ENCODE measurements at regions not wholly inside any gene's neighbourhood (a gene's known extent, or its start where the extent isn't known, plus 50 kb on each side); places are given as distances from the start of the nearest gene placed in this dataset.

DNA sequence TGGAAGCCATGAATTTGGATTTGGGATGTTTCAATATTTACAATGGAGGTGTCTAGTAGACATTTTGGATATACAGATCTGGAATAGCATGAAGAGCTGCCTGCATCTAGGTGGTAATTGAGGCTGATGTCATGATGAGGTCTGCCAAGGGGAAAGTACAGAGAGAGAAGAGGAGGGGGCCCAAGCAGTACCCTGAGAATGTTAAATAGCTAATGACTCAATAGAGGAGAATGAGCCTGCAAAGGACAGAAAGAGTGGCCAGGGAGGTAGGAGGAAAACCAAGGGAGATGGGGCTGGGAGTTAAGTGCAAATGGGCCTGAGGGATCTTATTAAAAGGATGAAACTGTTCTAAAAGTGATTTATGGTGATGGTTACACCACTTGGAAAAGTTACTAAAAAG lies 182.2 kb upstream of the KIT start:
- no peak overlapping the region for H3K4me3 ChIP-seq (ENCODE audit: low read depth, low read length)
- in situ Hi-C loops (cut with HindIII; ENCODE audit: low sequenced_read_pairs) = no loop called here
- TF ChIP-seq, protein P1, sequence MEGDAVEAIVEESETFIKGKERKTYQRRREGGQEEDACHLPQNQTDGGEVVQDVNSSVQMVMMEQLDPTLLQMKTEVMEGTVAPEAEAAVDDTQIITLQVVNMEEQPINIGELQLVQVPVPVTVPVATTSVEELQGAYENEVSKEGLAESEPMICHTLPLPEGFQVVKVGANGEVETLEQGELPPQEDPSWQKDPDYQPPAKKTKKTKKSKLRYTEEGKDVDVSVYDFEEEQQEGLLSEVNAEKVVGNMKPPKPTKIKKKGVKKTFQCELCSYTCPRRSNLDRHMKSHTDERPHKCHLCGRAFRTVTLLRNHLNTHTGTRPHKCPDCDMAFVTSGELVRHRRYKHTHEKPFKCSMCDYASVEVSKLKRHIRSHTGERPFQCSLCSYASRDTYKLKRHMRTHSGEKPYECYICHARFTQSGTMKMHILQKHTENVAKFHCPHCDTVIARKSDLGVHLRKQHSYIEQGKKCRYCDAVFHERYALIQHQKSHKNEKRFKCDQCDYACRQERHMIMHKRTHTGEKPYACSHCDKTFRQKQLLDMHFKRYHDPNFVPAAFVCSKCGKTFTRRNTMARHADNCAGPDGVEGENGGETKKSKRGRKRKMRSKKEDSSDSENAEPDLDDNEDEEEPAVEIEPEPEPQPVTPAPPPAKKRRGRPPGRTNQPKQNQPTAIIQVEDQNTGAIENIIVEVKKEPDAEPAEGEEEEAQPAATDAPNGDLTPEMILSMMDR (IDR thresholded peaks at IDR 0.05; ENCODE audit: low read depth, low read length) = no peak
- DNase-seq (ENCODE audit: low read depth, low spot score) = peak; percentile 28

DNA sequence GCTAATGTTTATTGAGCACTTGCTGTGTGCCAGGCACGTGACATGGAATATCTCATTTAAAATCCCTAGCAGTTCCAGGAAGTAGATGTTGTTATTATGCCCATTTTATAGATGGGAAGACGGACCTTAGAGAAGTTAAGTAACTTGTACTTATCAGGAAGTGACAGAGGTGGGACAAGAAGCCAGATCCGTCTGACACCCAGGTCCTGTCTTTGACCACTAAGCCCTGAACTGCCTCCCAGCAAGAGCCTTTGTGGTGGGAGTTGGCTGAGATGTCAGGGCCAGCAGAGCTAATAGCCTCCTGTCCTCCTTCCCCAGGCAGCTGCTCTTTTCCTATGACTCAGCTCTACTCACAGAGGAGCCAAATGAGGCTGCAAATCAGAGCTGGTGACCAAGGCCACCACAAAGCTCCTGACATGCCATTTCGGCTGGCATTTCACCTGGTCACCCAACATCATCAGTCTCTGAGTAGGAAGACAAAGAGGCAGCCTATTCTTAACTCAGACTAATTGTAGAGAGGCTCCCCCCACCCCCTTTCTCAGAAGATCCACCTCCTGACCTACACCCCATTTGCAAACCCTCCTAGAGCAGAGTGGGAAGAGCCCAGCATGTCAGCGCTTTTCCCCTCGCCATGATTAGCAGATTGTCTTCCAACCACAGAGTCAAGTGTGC lies 175.1 kb upstream of the KIT start:
- DNase-seq (ENCODE audit: low read depth, low spot score) = peak; percentile 65
- TF ChIP-seq, protein P1 (IDR thresholded peaks at IDR 0.05; ENCODE audit: low read depth, low read length) = no peak
- in situ Hi-C loops (cut with HindIII; ENCODE audit: low sequenced_read_pairs) = no loop called here
- no peak overlapping the region for H3K4me3 ChIP-seq (ENCODE audit: low read depth, low read length)

DNA sequence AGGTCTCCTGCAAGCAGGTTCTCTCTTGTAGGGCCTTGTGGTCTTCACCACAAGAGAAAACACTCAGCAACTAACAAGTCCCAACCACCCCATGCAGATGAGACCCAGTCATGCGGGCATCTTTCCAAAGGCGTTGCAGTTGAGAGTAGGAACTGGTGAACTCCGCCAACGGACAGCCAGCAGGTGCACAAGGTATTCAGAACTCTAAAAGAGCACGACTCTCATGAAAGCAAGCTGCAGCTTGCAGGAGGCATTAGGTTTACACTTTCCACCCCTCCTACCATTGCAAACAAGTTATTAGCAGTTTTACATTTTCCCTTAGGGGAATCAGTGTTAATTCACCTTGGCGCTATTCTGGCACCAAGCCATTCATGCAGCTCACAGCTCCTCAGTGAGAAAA lies 173.4 kb upstream of the KIT start:
- in situ Hi-C loops (cut with HindIII; ENCODE audit: low sequenced_read_pairs) = no loop called here
- TF ChIP-seq, protein P1 (IDR thresholded peaks at IDR 0.05; ENCODE audit: low read depth, low read length) = no peak
- no peak overlapping the region for H3K4me3 ChIP-seq (ENCODE audit: low read depth, low read length)
- no peak for DNase-seq (ENCODE audit: low read depth, low spot score)

DNA sequence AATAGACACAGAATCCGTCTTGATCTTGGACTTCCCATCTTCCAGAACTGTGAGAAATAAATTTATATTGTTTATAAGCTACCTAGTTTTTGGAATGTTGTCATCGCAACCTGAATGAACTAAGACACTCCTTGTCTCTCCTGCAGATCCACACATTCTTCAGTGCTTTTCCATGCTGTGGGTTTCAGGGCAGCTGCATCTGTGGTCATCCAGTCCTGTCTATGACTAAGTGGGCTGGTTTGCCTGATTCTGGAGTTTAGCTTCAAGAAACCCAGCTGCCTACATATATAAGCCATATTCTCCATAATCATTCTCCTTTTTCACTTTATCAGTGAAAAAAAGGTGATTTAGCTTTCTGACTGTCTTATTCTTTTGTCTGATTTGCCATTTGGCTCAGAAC lies 170.3 kb upstream of the KIT start:
- TF ChIP-seq, protein P1 (IDR thresholded peaks at IDR 0.05; ENCODE audit: low read depth, low read length) = no peak
- peak; percentile 45 for DNase-seq (ENCODE audit: low read depth, low spot score)
- in situ Hi-C loops (cut with HindIII; ENCODE audit: low sequenced_read_pairs) = no loop called here
- no peak overlapping the region for H3K4me3 ChIP-seq (ENCODE audit: low read depth, low read length)

DNA sequence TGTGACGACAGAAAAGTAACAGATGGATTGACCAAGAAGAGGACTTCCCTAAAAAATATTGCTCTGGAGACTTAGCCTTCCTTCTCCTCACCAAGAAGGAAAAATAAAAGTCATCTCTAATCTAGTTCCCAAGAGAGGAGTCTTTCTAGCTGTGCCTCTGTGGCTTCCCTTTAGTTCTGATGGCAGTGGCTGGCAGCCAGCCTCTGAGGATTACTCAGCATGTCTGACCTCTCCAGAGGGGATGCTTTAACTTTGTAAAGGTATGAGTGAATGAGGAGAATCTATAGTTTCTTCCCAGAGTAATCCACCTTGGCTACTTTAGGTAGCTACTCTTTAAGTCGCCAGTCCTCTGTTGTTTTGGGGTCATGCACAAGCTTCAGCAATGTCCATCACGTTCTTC lies 163.9 kb upstream of the KIT start:
- in situ Hi-C loops (cut with HindIII; ENCODE audit: low sequenced_read_pairs) = no loop called here
- TF ChIP-seq, protein P1 (IDR thresholded peaks at IDR 0.05; ENCODE audit: low read depth, low read length) = no peak
- peak; percentile 20 for DNase-seq (ENCODE audit: low read depth, low spot score)
- no peak overlapping the region for H3K4me3 ChIP-seq (ENCODE audit: low read depth, low read length)

DNA sequence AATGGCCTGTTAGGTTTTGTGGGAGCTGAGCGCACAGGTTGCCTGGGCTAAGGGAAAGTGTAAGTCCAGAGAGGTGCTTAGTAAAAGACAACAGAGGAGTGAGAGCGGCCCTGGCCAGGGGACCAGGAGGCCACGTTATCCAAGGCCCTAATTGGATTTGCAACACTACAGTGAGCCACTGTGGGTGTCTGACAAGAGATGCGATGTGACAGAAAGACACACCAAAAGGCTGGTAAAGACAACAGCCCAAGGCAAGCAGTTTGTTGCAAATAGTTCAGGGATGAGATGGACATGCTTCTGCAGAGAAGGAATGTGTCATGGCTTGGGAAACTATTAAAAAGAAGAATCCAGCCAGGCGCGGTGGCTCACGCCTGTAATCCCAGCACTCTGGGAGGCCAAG lies 162.7 kb upstream of the KIT start:
- H3K4me3 ChIP-seq (ENCODE audit: low read depth, low read length) = no peak overlapping the region
- TF ChIP-seq, protein P1 (IDR thresholded peaks at IDR 0.05; ENCODE audit: low read depth, low read length) = no peak
- no peak for DNase-seq (ENCODE audit: low read depth, low spot score)
- in situ Hi-C loops (cut with HindIII; ENCODE audit: low sequenced_read_pairs) = no loop called here
